Suprapubic skin (tissue), 4 donors: ENCODE measurements at regions not wholly inside any gene's neighbourhood (a gene's known extent, or its start where the extent isn't known, plus 50 kb on each side); places are given as distances from the start of the nearest gene placed in this dataset.

Experiments
- DNase-seq, 2 donors: peaks; one replicate each; pipeline ENCODE4 v3.0.0-alpha.2; 2019; ENCODE audit warnings: low spot score in 2 of 2
- H3K27ac ChIP-seq: fragments of 200-600 bp; sonication (generic); one replicate; pipeline ENCODE4 v1.5.1; 2019
- H3K27me3 ChIP-seq: fragments of 200-600 bp; sonication (generic); one replicate; pipeline ENCODE4 v1.5.1; 2019
- H3K36me3 ChIP-seq: fragments of 200-600 bp; sonication (generic); one replicate; pipeline ENCODE4 v1.5.1; 2019
- H3K4me1 ChIP-seq: fragments of 200-600 bp; sonication (generic); one replicate; pipeline ENCODE4 v1.5.1; 2019
- H3K4me3 ChIP-seq: fragments of 200-600 bp; sonication (generic); one replicate; pipeline ENCODE4 v1.5.1; 2019; ENCODE audit warnings: mild to moderate bottlenecking
- H3K9me3 ChIP-seq: fragments of 200-600 bp; sonication (generic); one replicate; pipeline ENCODE4 v1.5.1; 2019
- CTCF ChIP-seq, 2 donors: fragments of 200-600 bp in 1 of 2; fragments of 450-650 bp in 1 of 2; sonication (generic) in 1 of 2; IDR thresholded peaks; one replicate each; pipeline ENCODE4 v1.5.1; 2016 to 2019; ENCODE audit warnings: antibody characterized with exemption in 2 of 2, mild to moderate bottlenecking in 1 of 2, moderate library complexity in 1 of 2
- EP300 ChIP-seq: sonication (generic); formaldehyde crosslinking; IDR thresholded peaks from one replicate; pipeline ENCODE4 v1.6.1; 2017; ENCODE audit warnings: antibody characterized with exemption
- POLR2A ChIP-seq, 2 donors: fragments of 450-650 bp; IDR thresholded peaks; one replicate each; pipeline ENCODE4 v1.6.1; 2017; ENCODE audit warnings: antibody characterized with exemption in 2 of 2, mild to moderate bottlenecking in 2 of 2, moderate library complexity in 2 of 2
- POLR2AphosphoS5 ChIP-seq, 3 donors: sonication (generic); formaldehyde crosslinking; IDR thresholded peaks; one replicate each; pipeline ENCODE4 v1.6.1; 2017; ENCODE audit warnings: antibody characterized with exemption in 3 of 3
- WGBS: methylation state at CpG from one replicate; pipeline ENCODE4 v1.1.5; 2018; 5-methylcytosine and 5-hydroxymethylcytosine counted together

DNA sequence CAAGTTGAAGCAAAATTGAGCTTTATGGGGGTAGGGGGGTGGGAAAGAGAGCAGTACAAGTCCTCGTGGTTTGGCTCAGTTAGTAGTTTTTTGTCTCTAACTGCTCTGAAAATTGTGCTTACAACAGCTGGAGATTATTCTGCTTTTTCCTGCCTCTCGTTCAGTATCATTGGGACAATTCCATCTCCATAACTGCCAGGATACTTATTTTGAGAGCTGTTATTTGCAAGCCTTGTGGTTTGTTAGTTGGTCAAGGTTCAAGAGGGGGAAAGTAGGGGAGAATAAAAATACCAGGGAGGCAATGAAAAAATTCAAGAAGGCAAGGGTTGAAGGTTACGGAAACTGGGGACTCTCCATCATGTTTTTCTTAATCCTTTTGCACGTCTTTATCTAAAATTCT, 811.8 kb upstream of the ADGRL2 start:
- WGBS = 47% methylated on average over 4 of the region's 4 CpGs
- Histone ChIP-seq H3K4me1 (peaks cover 8% of the 10 kb centered on the region), H3K27ac (no peak overlapping the region), H3K36me3 (no peaks in the 10 kb centered on the region), H3K4me3 (no peak overlapping the region), H3K27me3 (no peaks in the 10 kb centered on the region), H3K9me3 (no peaks in the 10 kb centered on the region)
- TF ChIP-seq CTCF (IDR thresholded peaks at IDR 0.05) (no peak), EP300 (no peak), POLR2A (IDR thresholded peaks at IDR 0.05) (no peak), POLR2AphosphoS5 (IDR thresholded peaks at IDR 0.05) (no peak)
- no peak for DNase-seq

DNA sequence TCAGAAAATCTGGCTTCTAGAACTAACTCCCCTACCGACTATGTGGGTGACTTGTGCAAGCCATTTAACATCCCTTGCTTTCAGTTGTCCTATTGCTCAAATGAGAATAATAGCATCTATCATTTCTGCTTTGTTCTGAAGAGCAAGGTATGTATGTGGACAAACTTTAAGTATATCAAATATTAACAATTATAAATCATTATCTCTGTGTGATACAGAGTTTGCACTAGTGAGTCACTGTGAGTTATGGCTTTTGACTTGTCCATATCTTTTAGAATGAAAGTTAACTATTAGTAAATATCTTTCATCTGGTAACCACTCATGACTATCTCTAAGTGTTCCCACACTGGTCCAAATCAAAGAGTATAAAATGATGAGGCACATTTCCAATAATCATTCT, 812.9 kb upstream of the ADGRL2 start:
- H3K4me3 ChIP-seq = no peak overlapping the region
- no peaks in the 10 kb centered on the region for H3K27me3 ChIP-seq
- no peak overlapping the region for H3K27ac ChIP-seq
- no peaks in the 10 kb centered on the region for H3K9me3 ChIP-seq
- 82% methylated on average over 1 of the region's 1 CpG for WGBS
- H3K36me3 ChIP-seq = no peaks in the 10 kb centered on the region
- TF ChIP-seq POLR2AphosphoS5 (IDR thresholded peaks at IDR 0.05) (no peak), CTCF (IDR thresholded peaks at IDR 0.05) (no peak), POLR2A (IDR thresholded peaks at IDR 0.05) (no peak), EP300 (no peak)
- DNase-seq = no peak
- H3K4me1 ChIP-seq = peaks cover 6% of the 10 kb centered on the region

DNA sequence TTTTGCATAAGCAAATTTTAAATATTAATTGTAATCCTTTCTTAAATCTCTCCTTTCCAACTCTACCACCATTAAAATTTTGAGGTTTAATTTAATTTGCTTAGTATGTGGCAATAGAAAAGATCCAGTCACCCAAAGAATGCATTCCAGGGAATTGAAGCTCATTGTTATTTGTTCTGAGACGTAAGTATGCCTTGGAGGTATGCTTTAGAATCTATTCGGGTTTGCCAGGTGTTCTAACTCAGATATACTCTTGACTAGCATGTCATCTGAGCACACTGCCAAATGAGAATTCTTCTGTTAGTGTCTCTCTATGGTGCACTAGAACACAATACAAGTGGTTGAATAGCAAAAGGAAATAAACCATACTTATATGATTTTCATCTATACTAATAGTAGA, 813.6 kb upstream of the ADGRL2 start:
- no peaks in the 10 kb centered on the region for H3K9me3 ChIP-seq
- TF ChIP-seq POLR2A (IDR thresholded peaks at IDR 0.05) = no peak
- no peak for TF ChIP-seq EP300
- no peak for TF ChIP-seq CTCF (IDR thresholded peaks at IDR 0.05)
- TF ChIP-seq POLR2AphosphoS5 (IDR thresholded peaks at IDR 0.05) = no peak
- DNase-seq = no peak
- H3K27me3 ChIP-seq = no peaks in the 10 kb centered on the region
- peaks cover 6% of the 10 kb centered on the region for H3K4me1 ChIP-seq
- no peak overlapping the region for H3K4me3 ChIP-seq
- no peaks in the 10 kb centered on the region for H3K36me3 ChIP-seq
- WGBS = 45% methylated on average over 2 of the region's 2 CpGs
- no peak overlapping the region for H3K27ac ChIP-seq

DNA sequence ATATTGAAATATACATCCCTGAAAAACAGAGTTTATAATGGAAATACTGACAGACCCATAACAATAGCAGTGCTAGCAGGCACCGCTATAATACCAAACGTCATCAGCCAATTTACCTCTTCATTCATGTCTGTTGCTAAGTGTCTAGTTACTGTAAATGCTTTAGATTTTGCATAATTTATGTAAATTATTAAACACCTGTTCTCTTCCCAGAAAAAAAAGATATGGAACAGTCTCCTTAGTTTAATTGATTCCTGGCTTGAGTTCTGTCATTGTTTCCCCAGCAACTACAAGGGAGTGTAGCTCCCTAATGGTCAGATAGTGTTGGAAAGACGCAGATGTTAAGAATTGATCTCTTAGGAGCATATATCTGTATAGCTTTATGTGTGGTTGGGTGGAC, 817.9 kb upstream of the ADGRL2 start:
- H3K27me3 ChIP-seq = no peaks in the 10 kb centered on the region
- no peaks in the 10 kb centered on the region for H3K4me1 ChIP-seq
- WGBS = 75% methylated on average over 3 of the region's 3 CpGs

DNA sequence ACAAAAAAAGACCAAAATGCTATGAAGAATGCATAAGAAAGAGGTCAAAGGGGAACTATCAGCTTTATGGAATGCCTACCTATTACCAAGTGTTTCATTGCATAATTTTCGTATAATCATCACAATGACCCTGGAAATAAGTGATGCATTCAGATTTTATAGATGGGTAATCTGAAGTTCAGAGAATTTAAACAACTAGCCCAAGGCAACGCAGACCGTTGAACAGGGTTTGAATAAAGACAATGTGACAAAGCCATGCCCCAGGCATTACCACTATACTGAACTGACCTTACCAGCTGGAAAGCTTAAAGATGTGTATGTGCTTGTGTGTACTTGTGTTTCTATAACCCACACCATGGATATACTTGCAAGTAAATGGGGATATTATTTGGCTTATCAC, 827.6 kb upstream of the ADGRL2 start:
- Histone ChIP-seq H3K4me3 (no peak overlapping the region), H3K36me3 (no peaks in the 10 kb centered on the region), H3K27me3 (no peaks in the 10 kb centered on the region), H3K4me1 (no peaks in the 10 kb centered on the region), H3K9me3 (no peaks in the 10 kb centered on the region), H3K27ac (no peak overlapping the region)
- WGBS = 77% methylated on average over 3 of the region's 3 CpGs
- no peak for TF ChIP-seq POLR2AphosphoS5 (IDR thresholded peaks at IDR 0.05)
- no peak for TF ChIP-seq EP300
- no peak for TF ChIP-seq POLR2A (IDR thresholded peaks at IDR 0.05)
- TF ChIP-seq CTCF (IDR thresholded peaks at IDR 0.05) = no peak
- DNase-seq = no peak

More for the DNA sequence above, 817.9 kb upstream of the ADGRL2 start:
- no peak for TF ChIP-seq POLR2A (IDR thresholded peaks at IDR 0.05)
- TF ChIP-seq POLR2AphosphoS5 (IDR thresholded peaks at IDR 0.05) = no peak
- TF ChIP-seq CTCF (IDR thresholded peaks at IDR 0.05) = no peak
- TF ChIP-seq EP300 = no peak
- Histone ChIP-seq H3K36me3 (no peaks in the 10 kb centered on the region), H3K27ac (no peak overlapping the region), H3K4me3 (no peak overlapping the region), H3K9me3 (no peaks in the 10 kb centered on the region)
- no peak for DNase-seq
